ENCODE measurements at regions not wholly inside any gene's neighbourhood (a gene's known extent, or its start where the extent isn't known, plus 50 kb on each side); places are given as distances from the start of the nearest gene placed in this dataset.
A peak's percentile ranks its signal among the peaks of the same experiment; 100 is the strongest.

DNA sequence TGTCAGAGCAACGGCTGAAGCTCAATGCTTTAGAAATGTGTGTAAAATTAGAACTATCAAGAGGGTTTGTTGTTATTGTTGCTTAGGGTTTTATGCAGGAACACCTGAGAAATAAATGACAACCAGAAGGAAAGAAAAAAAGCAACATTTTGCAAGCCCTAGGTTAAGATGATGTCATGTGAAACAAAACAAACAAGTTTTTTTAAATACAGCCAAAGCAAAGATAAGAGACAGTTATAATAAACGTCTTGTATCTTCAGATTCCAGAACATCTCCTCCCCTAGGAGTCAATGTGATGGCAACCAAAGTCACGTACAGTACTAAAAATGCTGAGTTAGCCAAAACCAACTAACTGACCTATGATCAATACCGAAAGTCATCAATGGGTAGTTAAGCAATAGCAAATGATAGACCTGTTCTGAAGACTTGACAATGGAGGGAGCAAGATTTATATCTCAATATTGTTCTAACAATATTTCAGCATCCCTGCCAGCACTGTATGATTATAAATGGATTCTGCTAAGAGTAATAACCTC, 55.3 kb upstream of the NOCT start:
- Histone ChIP-seq H3K9me3 (ENCODE audit: low read depth, low read length) (no peaks in the 10 kb centered on the region), H3K79me2 (ENCODE audit: insufficient read depth, low read length) (no peaks in the 10 kb centered on the region), H3K4me1 (ENCODE audit: insufficient read depth, low read length) (no peaks in the 10 kb centered on the region), H3K27ac (ENCODE audit: low read depth, low read length) (no peak overlapping the region), H4K20me1 (ENCODE audit: insufficient read depth, low read length) (no peaks in the 10 kb centered on the region), H3K36me3 (ENCODE audit: insufficient read depth, low read length) (no peaks in the 10 kb centered on the region), H3K27me3 (ENCODE audit: insufficient read depth, low read length) (no peaks in the 10 kb centered on the region), H2AFZ (ENCODE audit: low read length) (no peak overlapping the region), H3K4me3 (ENCODE audit: insufficient read depth, low read length) (no peak overlapping the region), H3K4me2 (ENCODE audit: insufficient read depth, low read length) (no peak overlapping the region)
- no peak for DNase-seq (ENCODE audit: insufficient read length, low spot score, missing footprints)
- TF ChIP-seq, protein P1, sequence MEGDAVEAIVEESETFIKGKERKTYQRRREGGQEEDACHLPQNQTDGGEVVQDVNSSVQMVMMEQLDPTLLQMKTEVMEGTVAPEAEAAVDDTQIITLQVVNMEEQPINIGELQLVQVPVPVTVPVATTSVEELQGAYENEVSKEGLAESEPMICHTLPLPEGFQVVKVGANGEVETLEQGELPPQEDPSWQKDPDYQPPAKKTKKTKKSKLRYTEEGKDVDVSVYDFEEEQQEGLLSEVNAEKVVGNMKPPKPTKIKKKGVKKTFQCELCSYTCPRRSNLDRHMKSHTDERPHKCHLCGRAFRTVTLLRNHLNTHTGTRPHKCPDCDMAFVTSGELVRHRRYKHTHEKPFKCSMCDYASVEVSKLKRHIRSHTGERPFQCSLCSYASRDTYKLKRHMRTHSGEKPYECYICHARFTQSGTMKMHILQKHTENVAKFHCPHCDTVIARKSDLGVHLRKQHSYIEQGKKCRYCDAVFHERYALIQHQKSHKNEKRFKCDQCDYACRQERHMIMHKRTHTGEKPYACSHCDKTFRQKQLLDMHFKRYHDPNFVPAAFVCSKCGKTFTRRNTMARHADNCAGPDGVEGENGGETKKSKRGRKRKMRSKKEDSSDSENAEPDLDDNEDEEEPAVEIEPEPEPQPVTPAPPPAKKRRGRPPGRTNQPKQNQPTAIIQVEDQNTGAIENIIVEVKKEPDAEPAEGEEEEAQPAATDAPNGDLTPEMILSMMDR (IDR thresholded peaks at IDR 0.05; ENCODE audit: extremely low read depth, low read depth, low read length), result no peak

DNA sequence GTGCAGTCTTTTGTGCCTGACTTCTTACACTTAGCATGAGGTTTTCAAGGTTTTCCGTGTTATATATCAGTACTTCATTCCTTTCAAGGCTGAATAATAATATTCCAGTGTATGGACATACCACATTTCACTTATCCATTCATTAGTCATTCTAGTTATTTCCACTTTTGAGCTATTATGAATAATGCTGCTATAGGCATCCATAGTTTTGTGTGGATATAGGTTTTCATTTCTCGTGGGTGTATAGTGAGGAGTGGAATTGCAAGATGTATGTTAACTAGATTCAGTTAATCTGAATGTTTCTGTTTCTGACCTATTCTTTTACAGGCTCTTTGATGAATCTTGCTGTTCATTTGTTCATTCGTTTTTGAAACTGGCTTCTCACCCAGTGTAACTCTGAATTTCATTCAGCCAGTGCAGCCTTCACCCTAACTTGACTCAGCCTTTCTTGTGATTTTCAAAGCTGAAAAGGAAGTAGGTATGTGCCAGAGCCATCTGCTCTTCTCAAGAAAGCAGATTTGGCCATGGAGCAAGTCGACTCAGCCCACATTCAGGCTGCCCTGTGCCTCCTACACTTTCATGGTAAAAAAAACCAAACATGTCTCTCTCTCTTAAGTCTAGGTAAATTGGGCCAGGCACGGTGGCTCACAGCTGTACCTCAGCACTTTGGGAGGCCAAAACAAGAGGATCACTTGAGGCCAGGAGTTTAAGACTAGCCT, 56.3 kb upstream of the NOCT start:
- Histone ChIP-seq H3K4me2 (ENCODE audit: insufficient read depth, low read length) (no peak overlapping the region), H3K4me3 (ENCODE audit: insufficient read depth, low read length) (no peak overlapping the region), H3K27me3 (ENCODE audit: insufficient read depth, low read length) (no peaks in the 10 kb centered on the region), H3K36me3 (ENCODE audit: insufficient read depth, low read length) (no peaks in the 10 kb centered on the region), H3K27ac (ENCODE audit: low read depth, low read length) (no peak overlapping the region), H3K79me2 (ENCODE audit: insufficient read depth, low read length) (no peaks in the 10 kb centered on the region), H4K20me1 (ENCODE audit: insufficient read depth, low read length) (no peaks in the 10 kb centered on the region), H3K9me3 (ENCODE audit: low read depth, low read length) (no peaks in the 10 kb centered on the region), H3K4me1 (ENCODE audit: insufficient read depth, low read length) (peaks cover 5% of the 10 kb centered on the region), H2AFZ (ENCODE audit: low read length) (peak overlapping the region; percentile 4)
- no peak for DNase-seq (ENCODE audit: insufficient read length, low spot score, missing footprints)
- TF ChIP-seq, protein P1 (IDR thresholded peaks at IDR 0.05; ENCODE audit: extremely low read depth, low read depth, low read length), result no peak

DNA sequence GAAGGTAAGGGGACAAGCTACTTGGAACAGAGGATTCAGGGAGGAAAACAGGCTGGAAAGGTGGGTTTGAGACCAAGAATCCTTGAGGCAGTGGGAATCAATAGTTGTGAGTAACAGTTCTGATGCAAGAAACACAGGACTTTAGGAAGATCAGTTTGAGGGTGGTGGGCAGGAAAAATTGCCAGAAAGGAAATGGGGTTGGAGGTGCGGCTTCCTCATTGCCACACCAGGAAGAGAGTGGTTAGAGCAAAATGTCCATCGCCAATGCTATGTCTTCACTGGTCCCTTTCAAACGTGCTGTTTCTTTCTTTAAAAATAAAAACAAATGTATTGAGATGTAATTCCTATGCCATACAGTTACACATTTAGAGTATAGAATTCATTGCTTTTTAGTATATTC, 57.1 kb upstream of the NOCT start:
- no peak overlapping the region for H3K27ac ChIP-seq (ENCODE audit: low read depth, low read length)
- DNase-seq (ENCODE audit: insufficient read length, low spot score, missing footprints), result no peak
- no peaks in the 10 kb centered on the region for H3K9me3 ChIP-seq (ENCODE audit: low read depth, low read length)
- H4K20me1 ChIP-seq (ENCODE audit: insufficient read depth, low read length), result no peaks in the 10 kb centered on the region
- no peaks in the 10 kb centered on the region for H3K79me2 ChIP-seq (ENCODE audit: insufficient read depth, low read length)
- TF ChIP-seq, protein P1 (IDR thresholded peaks at IDR 0.05; ENCODE audit: extremely low read depth, low read depth, low read length), result no peak
- no peak overlapping the region for H3K4me3 ChIP-seq (ENCODE audit: insufficient read depth, low read length)
- no peak overlapping the region for H3K4me2 ChIP-seq (ENCODE audit: insufficient read depth, low read length)
- H3K36me3 ChIP-seq (ENCODE audit: insufficient read depth, low read length), result no peaks in the 10 kb centered on the region
- no peaks in the 10 kb centered on the region for H3K27me3 ChIP-seq (ENCODE audit: insufficient read depth, low read length)
- H3K4me1 ChIP-seq (ENCODE audit: insufficient read depth, low read length), result peaks cover 10% of the 10 kb centered on the region
- no peak overlapping the region for H2AFZ ChIP-seq (ENCODE audit: low read length)

DNA sequence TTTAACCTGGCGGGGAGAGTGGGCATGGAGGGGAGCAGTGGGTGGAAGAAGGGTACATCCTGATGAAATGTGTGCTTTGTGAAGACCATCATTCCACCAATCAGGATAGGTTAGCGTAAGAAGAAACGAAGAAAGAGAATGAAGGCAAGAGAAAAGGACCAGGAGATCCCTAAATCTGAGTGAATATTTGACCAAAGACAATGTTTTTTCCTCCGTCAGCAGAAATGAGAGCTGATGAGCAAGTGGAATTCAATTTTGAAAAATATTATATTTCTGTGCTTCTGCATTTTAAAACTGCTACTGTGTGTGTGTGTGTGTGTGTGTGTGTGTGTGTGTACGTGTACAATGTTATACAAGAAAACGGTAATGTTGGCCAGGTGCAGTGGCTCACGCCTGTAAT, 58.3 kb upstream of the NOCT start:
- Histone ChIP-seq H3K27me3 (ENCODE audit: insufficient read depth, low read length) (no peaks in the 10 kb centered on the region), H3K36me3 (ENCODE audit: insufficient read depth, low read length) (no peaks in the 10 kb centered on the region), H3K4me1 (ENCODE audit: insufficient read depth, low read length) (peaks cover 17% of the 10 kb centered on the region), H3K4me3 (ENCODE audit: insufficient read depth, low read length) (no peak overlapping the region), H3K79me2 (ENCODE audit: insufficient read depth, low read length) (no peaks in the 10 kb centered on the region), H4K20me1 (ENCODE audit: insufficient read depth, low read length) (no peaks in the 10 kb centered on the region), H2AFZ (ENCODE audit: low read length) (no peak overlapping the region), H3K4me2 (ENCODE audit: insufficient read depth, low read length) (no peak overlapping the region), H3K27ac (ENCODE audit: low read depth, low read length) (no peak overlapping the region), H3K9me3 (ENCODE audit: low read depth, low read length) (no peaks in the 10 kb centered on the region)
- peak; percentile 17 for DNase-seq (ENCODE audit: insufficient read length, low spot score, missing footprints)
- TF ChIP-seq, protein P1 (IDR thresholded peaks at IDR 0.05; ENCODE audit: extremely low read depth, low read depth, low read length), result no peak
